HCT116 (cell line): ENCODE measurements at regions not wholly inside any gene's neighbourhood (a gene's known extent, or its start where the extent isn't known, plus 50 kb on each side); places are given as distances from the start of the nearest gene placed in this dataset.

ENCODE experiments used
- ATAC-seq: fragments of 200-7000 bp; cut with Tn5 transposase; 2 replicates; pipeline ENCODE4 v1.9.1; 2020; ENCODE audit warnings: mild to moderate bottlenecking, moderate library complexity
- BruUV-seq: library from RNA; stranded (reverse); fragments of 400-500 nt; replicated peaks from 2 replicates; lab custom pipeline; 2021; lab: Mats Ljungman, UMichigan
- CTCF ChIA-PET: fragments of 300-600 bp; sonication (Branson Sonifier 250); formaldehyde crosslinking; loops from one replicate; lab custom pipeline; 2021; ENCODE audit warnings: antibody characterized with exemption; lab: Charles Lee
- POLR2A ChIA-PET: fragments of 300-600, 350-600 bp; sonication (Branson Sonifier 250); formaldehyde crosslinking; loops from one replicate; lab custom pipeline; 2021; ENCODE audit warnings: antibody characterized with exemption; lab: Charles Lee
- RAD21 ChIA-PET, 2 experiments: fragments of 300-600 bp; sonication (Branson Sonifier 250); formaldehyde crosslinking; loops; one replicate each; lab custom pipeline; 2023; ENCODE audit warnings: low total read pairs in 2 of 2; ENCODE audit not compliant: uncharacterized antibody in 2 of 2, unreplicated experiment in 2 of 2, low non-redundant PET in 1 of 2; lab: Charles Lee
- DNase-seq: peaks from one replicate; pipeline ENCODE4 v3.0.0-alpha.2; 2010; ENCODE audit warnings: low read depth, low spot score
- H2AFZ ChIP-seq: fragments of 200-600 bp; shearing (Covaris generic), sonication (generic); 2 replicates; pipeline ENCODE4 v1.6.1; 2017; ENCODE audit warnings: low read depth, mixed run types, mixed read lengths, antibody characterized with exemption, low read length; ENCODE audit not compliant: poor library complexity, severe bottlenecking
- H3K27ac ChIP-seq: 2 replicates; pipeline ENCODE4 v1.5.1; 2012; ENCODE audit warnings: low read depth, low read length
- H3K27me3 ChIP-seq: fragments of 200-600 bp; sonication (generic); 2 replicates; pipeline ENCODE4 v1.6.1; 2016; ENCODE audit warnings: mixed run types, low read length, mixed read lengths; ENCODE audit not compliant: insufficient read depth
- H3K36me3 ChIP-seq, 2 experiments: fragments of 200-500 bp in 1 of 2; fragments of 200-600 bp in 1 of 2; sonication (Bioruptor generic) in 1 of 2; sonication (generic) in 1 of 2; 2 replicates each; pipeline versions ENCODE4 v1.5.1 to v1.6.1; 2014 to 2016; ENCODE audit warnings: low read length in 2 of 2, inconsistent platforms in 1 of 2, mixed read lengths in 1 of 2, mixed run types in 1 of 2; ENCODE audit not compliant: insufficient read depth in 2 of 2, control insufficient read depth in 1 of 2
- H3K4me1 ChIP-seq, 2 experiments: fragments of 200-600 bp in 1 of 2; sonication (generic) in 1 of 2; 2 replicates each; pipeline versions ENCODE4 v1.5.1 to v1.6.1; 2012 to 2017; ENCODE audit warnings: low read length in 2 of 2, inconsistent platforms in 1 of 2, mild to moderate bottlenecking in 1 of 2, mixed read lengths in 1 of 2, mixed run types in 1 of 2, moderate library complexity in 1 of 2; ENCODE audit not compliant: insufficient read depth in 2 of 2, control insufficient read depth in 1 of 2
- H3K4me2 ChIP-seq: fragments of 200-600 bp; sonication (generic); 2 replicates; pipeline ENCODE4 v1.6.1; 2017; ENCODE audit warnings: mixed run types, low read length, mixed read lengths
- H3K4me3 ChIP-seq, 2 experiments: fragments of 200-600 bp in 1 of 2; sonication (generic) in 1 of 2; replicated peaks in 1 of 2; 2 replicates each; pipeline ENCODE4 v1.5.1; 2011 to 2016; ENCODE audit warnings: low read length in 2 of 2, control low read depth in 1 of 2, low read depth in 1 of 2, mild to moderate bottlenecking in 1 of 2, mixed read lengths in 1 of 2, mixed run types in 1 of 2
- H3K79me2 ChIP-seq: fragments of 200-600 bp; sonication (generic); 2 replicates; pipeline ENCODE4 v1.6.1; 2017; ENCODE audit warnings: mild to moderate bottlenecking, mixed run types, low read length, moderate library complexity, mixed read lengths; ENCODE audit not compliant: insufficient read depth
- H3K9ac ChIP-seq: fragments of 200-600 bp; sonication (generic); 2 replicates; pipeline ENCODE4 v1.6.1; 2016; ENCODE audit warnings: low read length, mixed read lengths
- H3K9me2 ChIP-seq: fragments of 200-600 bp; sonication (generic), shearing (Covaris generic); 2 replicates; pipeline ENCODE4 v1.6.1; 2017; ENCODE audit warnings: mixed run types, mild to moderate bottlenecking, moderate library complexity; ENCODE audit not compliant: insufficient read depth
- H3K9me3 ChIP-seq, 2 experiments: fragments of 200-500 bp in 1 of 2; fragments of 200-600 bp in 1 of 2; sonication (Bioruptor generic) in 1 of 2; sonication (generic) in 1 of 2; 2 replicates each; pipeline ENCODE4 v1.6.1; 2014 to 2017; ENCODE audit warnings: low read length in 2 of 2, mixed read lengths in 2 of 2, inconsistent platforms in 1 of 2, low read depth in 1 of 2, mild to moderate bottlenecking in 1 of 2, mixed run types in 1 of 2, moderate library complexity in 1 of 2; ENCODE audit not compliant: control insufficient read depth in 1 of 2, insufficient read depth in 1 of 2
- H4K20me1 ChIP-seq: fragments of 200-600 bp; sonication (generic), shearing (Covaris generic); 2 replicates; pipeline ENCODE4 v1.6.1; 2017; ENCODE audit warnings: mixed run types, mild to moderate bottlenecking, moderate library complexity; ENCODE audit not compliant: insufficient read depth
- EGR1 ChIP-seq: IDR thresholded peaks from 2 replicates; pipeline ENCODE4 v1.6.1; 2012; ENCODE audit warnings: low read depth
- POLR2A ChIP-seq: IDR thresholded peaks from 2 replicates; pipeline ENCODE4 v1.7.0; 2011; ENCODE audit warnings: borderline replicate concordance; ENCODE audit not compliant: insufficient read depth, insufficient read length; ENCODE audit errors: extremely low read depth
- POLR2AphosphoS5 ChIP-seq: IDR thresholded peaks from 2 replicates; pipeline ENCODE4 v1.6.1; 2011; ENCODE audit warnings: mild to moderate bottlenecking, low read depth, low read length, moderate library complexity
- SP1 ChIP-seq: IDR thresholded peaks from 2 replicates; pipeline ENCODE4 v1.6.1; 2012; ENCODE audit warnings: low read depth
- ZFX ChIP-seq: fragments of 450-650 bp; IDR thresholded peaks from 2 replicates; pipeline ENCODE4 v1.6.1; 2017
- ZNF274 ChIP-seq: fragments of 200-500 bp; sonication (Bioruptor generic); IDR thresholded peaks from 2 replicates; pipeline ENCODE4 v1.6.1; 2014; ENCODE audit warnings: mild to moderate bottlenecking, low read depth, low read length, inconsistent platforms
- intact Hi-C: fragments of 100-400 bp; cut with micrococcal nuclease; formaldehyde crosslinking; loops from 2 replicates; pipeline ENCODE4 v1.10.0; 2022
- TF ChIP-seq, protein P1 (sequence below), 3 experiments: fragments of 200-600 bp in 1 of 3; sonication (generic) in 1 of 3; IDR thresholded peaks in 2 of 3; conservative IDR thresholded peaks in 1 of 3; 2 replicates each; pipeline ENCODE4 v1.5.1; 2012 to 2017; ENCODE audit warnings: low read depth in 2 of 3, low read length in 2 of 3, antibody characterized with exemption in 1 of 3, borderline replicate concordance in 1 of 3, control low read depth in 1 of 3, mild to moderate bottlenecking in 1 of 3, mixed read lengths in 1 of 3, mixed run types in 1 of 3, moderate library complexity in 1 of 3; ENCODE audit not compliant: insufficient read depth in 1 of 3
- TF ChIP-seq, protein P2 (sequence below): IDR thresholded peaks from 2 replicates; pipeline ENCODE4 v1.6.1; 2012
- TF ChIP-seq, protein P3 (sequence below): IDR thresholded peaks from 2 replicates; pipeline ENCODE4 v1.6.1; 2011; ENCODE audit warnings: mild to moderate bottlenecking, low read length, moderate library complexity; ENCODE audit not compliant: insufficient replicate concordance; ENCODE audit errors: extremely low read depth
- TF ChIP-seq, protein P4 (sequence below): IDR thresholded peaks from 2 replicates; pipeline ENCODE4 v1.6.1; 2012; ENCODE audit warnings: low read depth

DNA sequence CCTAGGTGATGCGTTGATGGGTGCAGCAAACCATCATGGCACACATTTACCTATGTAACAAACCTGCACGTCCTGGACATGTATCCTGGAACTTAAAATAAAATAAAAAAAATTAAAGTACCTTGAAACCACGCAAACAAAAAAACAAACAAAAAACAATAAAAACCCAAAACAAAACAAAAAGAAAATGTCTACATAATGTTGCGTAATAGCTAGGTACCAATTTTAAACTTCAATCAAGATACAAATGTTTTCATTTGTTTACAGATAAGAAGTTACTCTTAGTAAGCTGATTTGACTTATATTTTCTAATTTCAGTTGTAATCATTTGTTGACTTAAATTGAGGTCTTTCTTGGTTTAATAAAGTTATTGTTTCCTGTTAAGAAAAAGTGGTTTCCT, 349.6 kb upstream of the KCNMB2 start (continued):
- TF ChIP-seq, protein P1, sequence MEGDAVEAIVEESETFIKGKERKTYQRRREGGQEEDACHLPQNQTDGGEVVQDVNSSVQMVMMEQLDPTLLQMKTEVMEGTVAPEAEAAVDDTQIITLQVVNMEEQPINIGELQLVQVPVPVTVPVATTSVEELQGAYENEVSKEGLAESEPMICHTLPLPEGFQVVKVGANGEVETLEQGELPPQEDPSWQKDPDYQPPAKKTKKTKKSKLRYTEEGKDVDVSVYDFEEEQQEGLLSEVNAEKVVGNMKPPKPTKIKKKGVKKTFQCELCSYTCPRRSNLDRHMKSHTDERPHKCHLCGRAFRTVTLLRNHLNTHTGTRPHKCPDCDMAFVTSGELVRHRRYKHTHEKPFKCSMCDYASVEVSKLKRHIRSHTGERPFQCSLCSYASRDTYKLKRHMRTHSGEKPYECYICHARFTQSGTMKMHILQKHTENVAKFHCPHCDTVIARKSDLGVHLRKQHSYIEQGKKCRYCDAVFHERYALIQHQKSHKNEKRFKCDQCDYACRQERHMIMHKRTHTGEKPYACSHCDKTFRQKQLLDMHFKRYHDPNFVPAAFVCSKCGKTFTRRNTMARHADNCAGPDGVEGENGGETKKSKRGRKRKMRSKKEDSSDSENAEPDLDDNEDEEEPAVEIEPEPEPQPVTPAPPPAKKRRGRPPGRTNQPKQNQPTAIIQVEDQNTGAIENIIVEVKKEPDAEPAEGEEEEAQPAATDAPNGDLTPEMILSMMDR (IDR thresholded peaks at IDR 0.05 in 2 of 3, conservative IDR thresholded peaks at IDR 0.05 in 1 of 3; ENCODE audit: borderline replicate concordance in 1 of 3, insufficient read depth in 1 of 3, low read depth in 2 of 3, low read length in 2 of 3) = no peak
- TF ChIP-seq POLR2A = no peak
- TF ChIP-seq, protein P2, sequence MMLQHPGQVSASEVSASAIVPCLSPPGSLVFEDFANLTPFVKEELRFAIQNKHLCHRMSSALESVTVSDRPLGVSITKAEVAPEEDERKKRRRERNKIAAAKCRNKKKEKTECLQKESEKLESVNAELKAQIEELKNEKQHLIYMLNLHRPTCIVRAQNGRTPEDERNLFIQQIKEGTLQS = no peak
- TF ChIP-seq, protein P3, sequence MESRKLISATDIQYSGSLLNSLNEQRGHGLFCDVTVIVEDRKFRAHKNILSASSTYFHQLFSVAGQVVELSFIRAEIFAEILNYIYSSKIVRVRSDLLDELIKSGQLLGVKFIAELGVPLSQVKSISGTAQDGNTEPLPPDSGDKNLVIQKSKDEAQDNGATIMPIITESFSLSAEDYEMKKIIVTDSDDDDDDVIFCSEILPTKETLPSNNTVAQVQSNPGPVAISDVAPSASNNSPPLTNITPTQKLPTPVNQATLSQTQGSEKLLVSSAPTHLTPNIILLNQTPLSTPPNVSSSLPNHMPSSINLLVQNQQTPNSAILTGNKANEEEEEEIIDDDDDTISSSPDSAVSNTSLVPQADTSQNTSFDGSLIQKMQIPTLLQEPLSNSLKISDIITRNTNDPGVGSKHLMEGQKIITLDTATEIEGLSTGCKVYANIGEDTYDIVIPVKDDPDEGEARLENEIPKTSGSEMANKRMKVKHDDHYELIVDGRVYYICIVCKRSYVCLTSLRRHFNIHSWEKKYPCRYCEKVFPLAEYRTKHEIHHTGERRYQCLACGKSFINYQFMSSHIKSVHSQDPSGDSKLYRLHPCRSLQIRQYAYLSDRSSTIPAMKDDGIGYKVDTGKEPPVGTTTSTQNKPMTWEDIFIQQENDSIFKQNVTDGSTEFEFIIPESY = no peak
- TF ChIP-seq, all 23 proteins: peak for 0

DNA sequence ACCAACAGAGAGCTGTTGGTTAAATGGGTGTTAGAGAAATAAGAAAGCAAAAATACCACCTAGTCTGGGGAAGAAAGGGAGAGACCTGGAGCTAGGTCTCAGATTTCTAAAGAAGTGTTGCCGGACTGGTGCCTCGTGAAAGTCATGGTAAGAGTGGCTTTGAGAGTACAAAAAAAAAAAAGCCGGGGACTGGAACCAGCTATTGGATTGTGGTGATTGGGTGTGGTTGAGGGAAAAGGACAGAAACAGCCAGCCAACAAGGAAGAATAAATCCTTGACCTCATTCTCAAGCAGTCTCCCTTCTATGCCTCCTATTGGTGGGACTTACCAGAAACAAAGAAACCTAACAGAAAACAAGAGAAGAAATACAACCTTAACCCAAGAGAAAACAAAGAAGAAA, 346.4 kb upstream of the KCNMB2 start:
- Histone ChIP-seq H3K79me2 (no peaks in the 10 kb centered on the region), H3K27me3 (no peaks in the 10 kb centered on the region), H2AFZ (no peak overlapping the region), H3K27ac (no peak overlapping the region), H3K9me3 (no peaks in the 10 kb centered on the region), H3K4me1 (no peaks in the 10 kb centered on the region), H3K4me3 (no peak overlapping the region), H3K9ac (no peak overlapping the region), H4K20me1 (no peaks in the 10 kb centered on the region), H3K36me3 (no peaks in the 10 kb centered on the region), H3K9me2 (no peaks in the 10 kb centered on the region)
- DNase-seq (no peak), ATAC-seq (no peak)
- intact Hi-C loops = no loop called here
- CTCF ChIA-PET = no interaction called here
- BruUV-seq = no TSS peak
- RAD21 ChIA-PET = no interaction called here
- TF ChIP-seq, protein P4, sequence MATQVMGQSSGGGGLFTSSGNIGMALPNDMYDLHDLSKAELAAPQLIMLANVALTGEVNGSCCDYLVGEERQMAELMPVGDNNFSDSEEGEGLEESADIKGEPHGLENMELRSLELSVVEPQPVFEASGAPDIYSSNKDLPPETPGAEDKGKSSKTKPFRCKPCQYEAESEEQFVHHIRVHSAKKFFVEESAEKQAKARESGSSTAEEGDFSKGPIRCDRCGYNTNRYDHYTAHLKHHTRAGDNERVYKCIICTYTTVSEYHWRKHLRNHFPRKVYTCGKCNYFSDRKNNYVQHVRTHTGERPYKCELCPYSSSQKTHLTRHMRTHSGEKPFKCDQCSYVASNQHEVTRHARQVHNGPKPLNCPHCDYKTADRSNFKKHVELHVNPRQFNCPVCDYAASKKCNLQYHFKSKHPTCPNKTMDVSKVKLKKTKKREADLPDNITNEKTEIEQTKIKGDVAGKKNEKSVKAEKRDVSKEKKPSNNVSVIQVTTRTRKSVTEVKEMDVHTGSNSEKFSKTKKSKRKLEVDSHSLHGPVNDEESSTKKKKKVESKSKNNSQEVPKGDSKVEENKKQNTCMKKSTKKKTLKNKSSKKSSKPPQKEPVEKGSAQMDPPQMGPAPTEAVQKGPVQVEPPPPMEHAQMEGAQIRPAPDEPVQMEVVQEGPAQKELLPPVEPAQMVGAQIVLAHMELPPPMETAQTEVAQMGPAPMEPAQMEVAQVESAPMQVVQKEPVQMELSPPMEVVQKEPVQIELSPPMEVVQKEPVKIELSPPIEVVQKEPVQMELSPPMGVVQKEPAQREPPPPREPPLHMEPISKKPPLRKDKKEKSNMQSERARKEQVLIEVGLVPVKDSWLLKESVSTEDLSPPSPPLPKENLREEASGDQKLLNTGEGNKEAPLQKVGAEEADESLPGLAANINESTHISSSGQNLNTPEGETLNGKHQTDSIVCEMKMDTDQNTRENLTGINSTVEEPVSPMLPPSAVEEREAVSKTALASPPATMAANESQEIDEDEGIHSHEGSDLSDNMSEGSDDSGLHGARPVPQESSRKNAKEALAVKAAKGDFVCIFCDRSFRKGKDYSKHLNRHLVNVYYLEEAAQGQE = no peak
- TF ChIP-seq, protein P2 = no peak
- TF ChIP-seq ZFX (no peak), ZNF274 (no peak), POLR2AphosphoS5 (no peak), SP1 (no peak), EGR1 (no peak)
- TF ChIP-seq, protein P3 = no peak
- TF ChIP-seq, all 23 proteins: peak for 0
- H3K4me2 ChIP-seq = no peak overlapping the region
- POLR2A ChIA-PET = no interaction called here
